ENCODE measurements at regions not wholly inside any gene's neighbourhood (a gene's known extent, or its start where the extent isn't known, plus 50 kb on each side); places are given as distances from the start of the nearest gene placed in this dataset.
A peak's percentile ranks its signal among the peaks of the same experiment; 100 is the strongest.
"Not testable (repeated sequence)": the region's sequence is repeated elsewhere in the genome, so short reads cannot be mapped to it uniquely, and the experiment has no call there.

DNA sequence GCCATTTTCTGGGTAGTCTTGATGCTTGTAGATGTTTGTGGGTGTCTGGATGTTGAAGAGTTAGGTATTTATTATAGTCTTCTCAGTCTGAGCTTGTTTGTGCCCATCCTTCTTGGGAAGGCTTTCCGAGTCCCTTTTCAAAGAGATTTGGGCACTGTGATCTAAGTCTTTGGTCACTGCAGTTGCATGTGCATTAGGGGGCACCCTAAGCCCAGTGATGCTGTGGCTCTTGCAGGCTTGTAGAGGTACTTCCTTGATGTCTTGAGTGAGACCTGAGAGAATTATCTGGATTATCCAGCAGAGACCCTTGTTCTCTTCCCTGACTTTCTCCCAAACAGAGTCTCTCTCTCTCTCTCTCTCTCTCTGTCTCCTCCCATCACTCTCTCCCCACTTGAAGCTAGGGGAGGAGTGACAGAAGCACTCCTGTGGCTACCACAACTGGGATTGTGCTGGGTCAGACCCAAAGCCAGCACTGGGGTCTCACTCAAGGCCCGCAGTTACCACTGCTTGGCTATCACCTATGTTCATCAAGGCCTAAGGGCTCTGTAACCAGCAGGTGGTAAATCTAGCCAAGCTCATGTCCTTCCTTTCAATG, 68.5 kb downstream of the TMCO5A start:
- DNase-seq (ENCODE audit: low spot score), result peak; percentile 51

DNA sequence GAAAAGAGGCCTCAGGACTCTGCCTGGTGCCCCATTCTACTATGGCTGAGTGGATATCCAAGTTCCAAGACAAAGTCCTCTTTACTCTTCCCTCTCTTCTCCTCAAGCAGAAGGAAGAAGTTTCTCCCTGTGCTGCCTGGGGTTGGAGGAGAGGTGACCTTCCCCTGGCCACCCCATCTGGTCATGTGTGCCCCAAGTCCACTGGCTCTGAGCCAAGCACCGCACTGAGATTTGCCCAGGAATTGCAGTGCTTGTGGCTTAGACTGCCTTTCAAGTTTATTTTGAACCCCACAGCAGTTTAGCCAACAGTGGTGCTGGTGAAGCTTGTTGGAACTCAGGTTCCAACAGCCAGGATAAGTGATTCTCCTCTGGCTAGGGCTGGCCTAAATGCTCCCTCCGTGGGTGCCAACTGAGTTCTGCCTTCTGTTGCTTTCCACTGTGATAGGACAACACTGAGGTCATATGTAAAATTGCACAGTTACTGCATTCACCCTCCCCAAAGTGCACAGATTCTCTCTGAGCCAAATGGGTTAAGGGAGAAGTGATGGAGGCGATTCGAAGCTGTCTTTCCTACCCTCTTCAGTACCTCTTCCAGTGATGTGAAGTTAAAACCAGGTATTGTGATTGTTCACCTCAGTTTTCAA, 69.9 kb downstream of the TMCO5A start:
- no peak for DNase-seq (ENCODE audit: low spot score)

GRCh38 chr15:38005953-38006808, 71.7 kb downstream of the TMCO5A start:
- no peak for DNase-seq (ENCODE audit: low spot score)

DNA sequence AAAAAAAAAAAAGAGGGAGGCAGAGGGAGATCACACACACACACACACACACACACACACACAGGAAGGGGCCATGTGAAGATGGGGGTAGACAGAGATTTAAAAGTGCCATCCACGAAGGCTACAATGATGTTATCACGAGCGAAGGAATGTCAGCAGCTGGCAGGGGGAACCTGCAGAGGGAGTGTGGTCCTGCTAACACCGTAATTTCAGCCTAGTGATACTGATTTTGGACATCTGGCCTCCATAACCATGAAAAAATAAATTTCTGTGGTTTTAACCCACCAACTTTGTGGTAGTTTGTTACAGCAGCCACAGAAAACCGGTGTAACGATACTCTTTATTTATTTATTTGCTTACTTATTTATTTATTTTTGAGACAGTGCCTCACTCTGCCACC, 76.0 kb downstream of the TMCO5A start:
- no peak for DNase-seq (ENCODE audit: low spot score)

DNA sequence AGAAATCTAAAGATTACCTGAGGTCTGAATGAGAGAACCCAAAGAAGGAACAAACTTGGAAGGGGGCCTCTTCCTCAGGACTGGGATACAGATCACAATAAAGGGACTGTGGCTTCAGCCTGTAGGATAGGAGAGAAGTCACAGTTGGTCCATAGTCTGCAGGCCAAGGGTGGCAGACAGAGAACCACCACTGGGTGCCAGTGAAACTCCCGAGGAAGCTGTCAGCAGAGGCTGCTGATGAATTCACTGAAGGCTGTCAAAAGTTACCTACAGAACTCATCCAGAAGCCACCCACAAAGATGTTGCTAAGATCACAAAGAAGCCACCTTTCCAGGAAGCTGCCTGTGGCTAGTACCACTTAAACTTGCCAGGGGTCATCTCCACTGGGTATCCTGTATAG, 78.5 kb downstream of the TMCO5A start:
- no peak for DNase-seq (ENCODE audit: low spot score)

DNA sequence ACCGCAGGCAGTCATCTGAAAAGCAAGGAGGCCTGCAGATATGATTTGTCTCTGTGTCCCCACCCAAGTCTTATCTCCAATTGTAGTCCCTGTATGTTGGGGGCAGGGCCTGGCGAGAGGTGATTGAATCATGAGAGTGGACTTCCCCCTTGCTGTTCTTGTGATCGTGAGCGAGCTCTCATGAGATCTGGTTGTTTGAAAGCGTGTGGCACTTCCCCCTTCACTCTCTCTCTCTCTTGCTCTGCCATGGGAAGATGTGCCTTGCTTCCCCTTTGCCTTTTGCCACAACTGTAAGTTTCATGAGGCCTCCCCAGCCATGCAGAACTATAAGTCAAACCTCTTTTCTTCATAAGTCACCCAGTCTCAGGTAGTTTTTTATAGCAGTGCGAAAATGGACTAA, 83.3 kb downstream of the TMCO5A start:
- DNase-seq (ENCODE audit: low spot score), result no peak

- no peak for DNase-seq (ENCODE audit: low spot score)
Measured at GRCh38 chr15:38019066-38019465, 84.6 kb downstream of the TMCO5A start.

DNA sequence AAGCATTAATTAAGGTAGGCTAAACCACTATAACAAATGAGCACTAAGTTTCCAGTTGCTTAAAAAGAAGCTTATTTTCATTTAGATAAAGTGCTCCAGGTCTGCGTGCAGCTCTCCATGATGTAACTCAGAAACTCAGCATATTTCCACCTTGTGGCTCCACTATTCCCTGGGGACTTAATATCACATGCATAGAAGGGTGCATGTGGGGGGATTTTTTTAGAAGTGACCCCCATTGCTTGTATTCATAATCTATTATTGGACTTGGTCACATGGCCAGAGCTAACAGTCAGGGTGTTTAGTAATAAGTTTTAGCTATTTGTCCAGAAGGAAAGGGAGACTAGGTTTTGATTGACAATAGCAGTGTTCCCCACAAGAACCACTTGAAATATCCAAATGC, 86.8 kb downstream of the TMCO5A start:
- DNase-seq (ENCODE audit: low spot score), result no peak

DNA sequence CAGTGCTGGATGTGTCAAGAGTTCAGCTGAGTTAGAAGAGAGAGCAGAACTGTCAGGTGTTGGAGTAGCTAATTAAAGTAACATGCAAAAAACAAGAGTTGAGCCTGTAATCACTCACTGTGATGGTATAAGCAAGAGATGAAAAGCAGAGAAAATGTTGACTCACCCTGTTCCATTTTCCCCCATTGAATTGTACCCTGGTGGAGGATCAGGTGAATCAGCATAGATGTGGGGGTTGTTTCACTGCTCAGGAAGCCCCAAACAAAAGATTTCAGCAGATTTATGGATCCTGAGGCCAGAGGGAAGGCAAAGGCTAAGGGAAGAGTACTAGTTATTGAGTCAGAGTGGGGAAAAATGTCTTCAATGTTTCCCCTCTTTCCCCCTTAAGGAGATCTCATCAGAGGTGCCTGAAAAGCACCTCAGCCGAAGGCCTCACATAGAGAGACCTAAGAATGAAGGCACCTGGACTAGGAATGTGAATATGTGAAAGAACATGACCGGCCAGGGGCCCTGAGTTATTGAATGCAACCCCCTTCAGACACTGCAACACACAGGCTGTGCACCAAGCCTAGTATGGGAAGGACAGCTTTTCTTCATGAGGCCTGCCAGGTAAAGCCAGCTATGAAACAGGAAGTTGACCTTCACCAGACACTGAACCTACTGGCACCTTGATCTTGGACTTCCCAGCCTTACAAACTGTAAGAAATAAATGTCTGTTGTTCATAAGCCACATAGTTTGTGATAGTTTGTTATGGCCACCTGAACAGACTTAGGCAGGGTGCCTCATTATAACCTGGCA, 90.1 kb downstream of the TMCO5A start:
- DNase-seq (ENCODE audit: low spot score), result no peak

GRCh38 chr15:38025656-38026055, 91.2 kb downstream of the TMCO5A start:
- DNase-seq (ENCODE audit: low spot score), result not testable (repeated sequence)

GRCh38 chr15:38028869-38029268, 94.4 kb downstream of the TMCO5A start:
- DNase-seq (ENCODE audit: low spot score), result peak; percentile 10

DNA sequence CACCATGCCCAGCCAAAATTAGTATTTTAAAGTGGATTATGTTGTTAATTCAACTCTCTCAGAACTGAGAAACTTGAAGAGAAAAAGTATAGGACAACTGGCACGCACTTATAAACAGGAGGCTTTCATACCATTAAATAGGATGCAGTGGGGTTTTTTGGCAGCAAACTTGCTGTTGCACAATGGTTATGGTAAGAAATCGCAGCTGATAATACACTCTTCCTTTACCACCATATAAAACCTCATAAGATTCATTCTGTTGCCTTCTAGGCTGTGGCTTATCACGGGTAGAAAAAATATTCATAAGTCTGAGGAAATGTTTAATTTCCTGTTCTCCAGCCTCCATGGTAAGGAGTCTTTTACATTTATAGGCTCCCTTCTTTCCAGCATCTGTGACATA, 95.3 kb downstream of the TMCO5A start:
- no peak for DNase-seq (ENCODE audit: low spot score)

GRCh38 chr15:38030609-38031008, 96.2 kb downstream of the TMCO5A start:
- no peak for DNase-seq (ENCODE audit: low spot score)

DNA sequence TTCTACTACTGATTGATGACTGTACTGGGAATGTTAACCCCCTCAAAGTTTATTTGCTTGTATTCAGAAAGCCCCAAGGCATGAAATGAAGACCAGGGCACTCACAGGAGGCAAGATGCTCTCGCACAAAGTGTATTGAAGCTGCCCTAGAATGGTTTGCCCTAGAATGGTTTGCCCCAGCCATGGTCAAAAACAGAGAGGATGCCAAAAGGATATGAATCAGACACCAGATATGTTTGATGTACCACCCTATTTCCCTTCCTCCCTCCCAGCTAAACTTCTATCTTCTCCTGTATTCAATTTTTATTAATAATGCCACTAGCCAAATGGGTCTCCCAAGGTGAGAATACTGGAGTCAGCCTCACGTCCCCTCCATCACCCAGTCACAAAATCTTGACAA, 101.3 kb downstream of the TMCO5A start:
- no peak for DNase-seq (ENCODE audit: low spot score)

- no peak for DNase-seq (ENCODE audit: low spot score)
Measured at GRCh38 chr15:38036790-38037338, 102.4 kb downstream of the TMCO5A start.

- DNase-seq (ENCODE audit: low spot score), result peak; percentile 51
Measured at GRCh38 chr15:38038659-38039442, 104.4 kb downstream of the TMCO5A start.

GRCh38 chr15:38040615-38041014, 106.2 kb downstream of the TMCO5A start:
- DNase-seq (ENCODE audit: low spot score), result no peak

- DNase-seq (ENCODE audit: low spot score), result no peak
Measured at GRCh38 chr15:38041576-38041975, 107.1 kb downstream of the TMCO5A start.

- DNase-seq (ENCODE audit: low spot score), result no peak
Measured at GRCh38 chr15:38042211-38042610, 107.8 kb downstream of the TMCO5A start.

- DNase-seq (ENCODE audit: low spot score), result no peak
Measured at GRCh38 chr15:38042707-38043445, 108.4 kb downstream of the TMCO5A start.

Measured in AG08396 (cell line).